T-helper 1 cell treated with Interleukin-12 subunit alpha and Interleukin-12 subunit beta and Interleukin-4 antibody, amounts not matched to agents 30 μg/mL and 1 μg/mL, for 36 hours (primary cell): ENCODE measurements at regions not wholly inside any gene's neighbourhood (a gene's known extent, or its start where the extent isn't known, plus 50 kb on each side); places are given as distances from the start of the nearest gene placed in this dataset.

Experiments used
- H3K27ac Mint-ChIP-seq: one replicate; pipeline ENCODE4 v1.8.0; 2021; ENCODE audit warnings: mild to moderate bottlenecking, mixed read lengths
- H3K27me3 Mint-ChIP-seq: one replicate; pipeline ENCODE4 v1.8.0; 2021; ENCODE audit warnings: low read depth, mixed read lengths
- H3K36me3 Mint-ChIP-seq: one replicate; pipeline ENCODE4 v1.8.0; 2021; ENCODE audit warnings: low read depth, mixed read lengths
- H3K4me1 Mint-ChIP-seq: one replicate; pipeline ENCODE4 v1.8.0; 2021; ENCODE audit warnings: low read depth, mixed read lengths
- H3K4me3 Mint-ChIP-seq: one replicate; pipeline ENCODE4 v1.8.0; 2021; ENCODE audit warnings: mild to moderate bottlenecking, moderate library complexity, mixed read lengths
- H3K9me3 Mint-ChIP-seq: one replicate; pipeline ENCODE4 v1.8.0; 2021; ENCODE audit warnings: mixed read lengths

- Mint-ChIP-seq H3K4me3 (no peak overlapping the region), H3K9me3 (peaks cover 15% of the 10 kb centered on the region), H3K4me1 (no peaks in the 10 kb centered on the region), H3K27ac (no peak overlapping the region), H3K27me3 (peaks cover 35% of the 10 kb centered on the region), H3K36me3 (peaks cover 1% of the 10 kb centered on the region)
These were observed 203.5 kb upstream of the HTR2A start for GRCh38 chr13:47100214-47100853.

DNA sequence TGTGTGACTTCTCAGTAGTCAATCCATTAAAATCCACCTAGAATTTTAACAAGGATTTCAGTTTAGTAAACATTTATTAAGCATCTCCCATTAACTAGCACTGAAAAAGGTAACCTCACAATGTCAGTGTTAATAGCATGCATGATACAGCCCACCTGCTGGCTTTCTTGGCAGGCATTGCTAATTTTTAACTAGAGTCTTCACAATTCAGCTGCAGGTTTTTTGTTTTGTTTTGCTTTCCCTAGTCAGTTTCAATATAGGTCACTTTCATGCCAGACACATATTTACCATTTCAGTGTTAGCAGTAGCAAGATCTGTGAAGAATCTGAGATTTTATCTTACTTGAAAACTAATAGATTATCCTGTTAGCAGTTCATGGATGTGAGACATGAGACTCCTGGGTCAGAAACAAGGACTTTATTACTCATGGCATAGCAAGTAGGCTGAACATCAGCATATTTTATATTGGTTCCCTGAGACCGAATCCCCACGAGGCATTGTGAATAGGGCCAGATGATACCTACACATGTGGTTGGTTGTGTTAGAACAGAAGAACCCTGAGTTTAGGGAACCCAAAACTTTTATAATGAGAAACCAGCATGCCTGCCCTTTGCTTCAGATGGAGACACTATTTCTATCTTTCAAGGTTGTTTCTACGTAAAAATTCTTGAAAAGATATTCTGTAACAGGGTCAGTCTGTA, 198.0 kb upstream of the HTR2A start:
- Mint-ChIP-seq H3K9me3 (no peaks in the 10 kb centered on the region), H3K4me1 (no peaks in the 10 kb centered on the region), H3K36me3 (no peaks in the 10 kb centered on the region), H3K4me3 (no peak overlapping the region), H3K27ac (no peak overlapping the region), H3K27me3 (peaks cover 29% of the 10 kb centered on the region)

DNA sequence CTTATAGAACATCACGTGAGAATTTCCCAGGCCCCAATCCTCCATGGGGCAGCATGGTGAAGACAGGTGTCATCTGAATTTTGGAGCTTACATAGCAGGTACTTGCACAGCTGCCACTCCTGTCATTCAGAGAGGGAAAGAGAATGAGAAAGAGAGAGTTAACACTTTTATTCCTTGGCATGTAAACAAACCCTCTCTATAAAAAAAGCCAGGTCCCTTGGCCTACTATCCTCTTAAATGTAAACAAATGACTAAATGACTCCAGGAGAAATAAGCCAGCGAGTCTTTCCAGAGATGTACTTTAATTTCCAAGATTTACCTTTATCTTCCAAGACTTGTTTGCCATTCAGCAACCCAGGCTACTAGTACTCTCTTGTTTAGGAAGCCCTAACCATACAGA, 195.3 kb upstream of the HTR2A start:
- no peaks in the 10 kb centered on the region for H3K4me1 Mint-ChIP-seq
- no peaks in the 10 kb centered on the region for H3K36me3 Mint-ChIP-seq
- no peak overlapping the region for H3K4me3 Mint-ChIP-seq
- H3K27me3 Mint-ChIP-seq, result peaks cover 16% of the 10 kb centered on the region
- H3K27ac Mint-ChIP-seq, result no peak overlapping the region
- H3K9me3 Mint-ChIP-seq, result no peaks in the 10 kb centered on the region

- Mint-ChIP-seq H3K4me1 (no peaks in the 10 kb centered on the region), H3K4me3 (no peak overlapping the region), H3K27ac (no peak overlapping the region), H3K9me3 (no peaks in the 10 kb centered on the region), H3K36me3 (no peaks in the 10 kb centered on the region), H3K27me3 (peaks cover 5% of the 10 kb centered on the region)
These were observed 191.0 kb upstream of the HTR2A start for GRCh38 chr13:47087841-47088240.

DNA sequence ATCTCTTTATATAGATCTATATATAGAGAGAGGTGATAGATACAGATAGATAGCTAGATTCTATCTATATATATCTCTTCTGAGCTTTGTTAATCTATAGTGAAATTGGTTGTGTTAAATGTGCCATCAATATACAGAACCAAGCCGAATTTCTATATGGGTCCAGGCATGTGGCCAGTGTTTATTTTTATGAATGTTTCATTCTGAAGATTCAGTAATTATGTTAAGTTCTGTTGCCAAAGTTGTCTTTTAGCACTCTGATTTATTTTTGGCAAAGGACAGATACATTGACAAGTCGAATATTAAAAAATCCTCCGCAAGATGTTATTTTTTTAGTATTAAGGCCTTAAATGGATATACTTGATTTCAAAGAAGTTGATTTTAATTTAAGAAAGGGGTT, 190.4 kb upstream of the HTR2A start:
- no peak overlapping the region for H3K4me3 Mint-ChIP-seq

GRCh38 chr13:47085346-47085745, 188.5 kb upstream of the HTR2A start:
- no peaks in the 10 kb centered on the region for H3K9me3 Mint-ChIP-seq
- H3K27ac Mint-ChIP-seq, result no peak overlapping the region
- no peak overlapping the region for H3K4me3 Mint-ChIP-seq
- H3K36me3 Mint-ChIP-seq, result no peaks in the 10 kb centered on the region
- no peaks in the 10 kb centered on the region for H3K4me1 Mint-ChIP-seq
- H3K27me3 Mint-ChIP-seq, result peaks cover 4% of the 10 kb centered on the region

More for the DNA sequence above, 190.4 kb upstream of the HTR2A start:
- Mint-ChIP-seq H3K9me3 (no peaks in the 10 kb centered on the region), H3K36me3 (no peaks in the 10 kb centered on the region), H3K27me3 (peaks cover 4% of the 10 kb centered on the region), H3K4me1 (no peaks in the 10 kb centered on the region), H3K27ac (no peak overlapping the region)

- Mint-ChIP-seq H3K27me3 (no peaks in the 10 kb centered on the region), H3K4me1 (no peaks in the 10 kb centered on the region), H3K27ac (no peak overlapping the region), H3K4me3 (no peak overlapping the region), H3K9me3 (no peaks in the 10 kb centered on the region), H3K36me3 (no peaks in the 10 kb centered on the region)
These were observed 185.0 kb upstream of the HTR2A start for GRCh38 chr13:47081850-47082249.

DNA sequence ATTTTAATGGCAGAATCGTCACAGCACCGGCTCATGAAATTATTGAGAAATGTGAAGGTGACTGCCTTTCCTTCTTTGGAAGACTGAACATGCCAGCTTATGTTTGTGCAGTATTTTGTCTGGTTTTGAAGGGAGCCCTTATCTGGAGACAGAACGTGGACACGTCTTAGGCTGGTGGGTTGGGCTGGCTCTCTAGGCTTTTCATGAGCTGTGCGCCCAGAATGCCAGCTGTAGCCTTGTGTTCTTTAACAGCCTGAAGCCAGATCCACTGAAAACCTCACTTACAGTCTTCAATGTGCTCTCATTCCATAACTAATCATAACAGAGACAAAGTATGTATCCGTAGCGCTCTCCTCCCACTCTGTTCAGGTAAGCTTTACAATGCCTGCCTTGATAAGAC, 184.4 kb upstream of the HTR2A start:
- H3K4me3 Mint-ChIP-seq, result no peak overlapping the region
- peaks cover 2% of the 10 kb centered on the region for H3K9me3 Mint-ChIP-seq
- no peaks in the 10 kb centered on the region for H3K4me1 Mint-ChIP-seq
- no peaks in the 10 kb centered on the region for H3K27me3 Mint-ChIP-seq
- no peaks in the 10 kb centered on the region for H3K36me3 Mint-ChIP-seq
- no peak overlapping the region for H3K27ac Mint-ChIP-seq

DNA sequence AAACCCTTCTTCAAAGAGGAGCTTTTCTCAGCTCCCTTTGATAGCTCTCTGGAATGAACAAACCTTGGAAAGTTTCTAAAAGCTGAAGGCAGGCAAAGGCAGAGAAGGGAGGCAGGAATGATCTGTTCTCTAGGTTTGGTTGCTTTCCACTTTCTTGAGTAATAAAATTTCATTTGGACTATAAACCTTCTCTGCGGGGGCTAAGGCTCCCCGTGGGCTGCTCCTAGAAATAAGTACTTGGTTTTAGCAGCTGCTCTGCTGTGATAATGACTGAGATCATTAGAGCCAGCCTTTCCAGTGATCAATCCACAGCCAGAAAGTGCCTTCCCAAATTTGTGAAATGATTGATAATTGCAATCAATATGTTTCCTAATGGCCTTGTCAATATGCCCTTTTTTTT, 183.8 kb upstream of the HTR2A start:
- Mint-ChIP-seq H3K27ac (no peak overlapping the region), H3K4me3 (no peak overlapping the region), H3K9me3 (peaks cover 9% of the 10 kb centered on the region), H3K27me3 (no peaks in the 10 kb centered on the region), H3K36me3 (no peaks in the 10 kb centered on the region), H3K4me1 (no peaks in the 10 kb centered on the region)

DNA sequence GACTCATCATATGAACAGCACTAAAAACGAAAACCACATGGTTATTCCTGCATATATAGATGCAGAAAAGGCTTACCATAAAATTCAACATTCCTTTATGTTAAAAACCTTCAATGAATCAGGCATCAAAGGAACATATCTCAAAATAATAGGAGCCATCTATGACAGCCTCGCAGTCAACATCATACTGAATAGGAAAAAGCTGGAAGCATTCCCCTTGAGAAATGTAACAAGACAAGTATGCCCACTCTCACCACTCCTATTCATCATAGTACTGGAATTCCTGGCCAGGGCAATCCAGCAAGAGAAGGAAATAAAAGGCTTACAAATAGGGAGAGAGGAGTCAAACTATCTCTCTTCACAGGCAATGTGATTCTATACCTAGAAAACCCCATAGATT, 179.6 kb upstream of the HTR2A start:
- H3K4me1 Mint-ChIP-seq, result no peaks in the 10 kb centered on the region
- H3K9me3 Mint-ChIP-seq, result peaks cover 28% of the 10 kb centered on the region
- no peaks in the 10 kb centered on the region for H3K27me3 Mint-ChIP-seq
- no peak overlapping the region for H3K4me3 Mint-ChIP-seq
- H3K36me3 Mint-ChIP-seq, result no peaks in the 10 kb centered on the region
- H3K27ac Mint-ChIP-seq, result no peak overlapping the region

GRCh38 chr13:47069133-47069532, 172.3 kb upstream of the HTR2A start:
- Mint-ChIP-seq H3K36me3 (no peaks in the 10 kb centered on the region), H3K27ac (no peak overlapping the region), H3K27me3 (peaks cover 5% of the 10 kb centered on the region), H3K9me3 (peaks cover 5% of the 10 kb centered on the region), H3K4me3 (no peak overlapping the region), H3K4me1 (no peaks in the 10 kb centered on the region)

DNA sequence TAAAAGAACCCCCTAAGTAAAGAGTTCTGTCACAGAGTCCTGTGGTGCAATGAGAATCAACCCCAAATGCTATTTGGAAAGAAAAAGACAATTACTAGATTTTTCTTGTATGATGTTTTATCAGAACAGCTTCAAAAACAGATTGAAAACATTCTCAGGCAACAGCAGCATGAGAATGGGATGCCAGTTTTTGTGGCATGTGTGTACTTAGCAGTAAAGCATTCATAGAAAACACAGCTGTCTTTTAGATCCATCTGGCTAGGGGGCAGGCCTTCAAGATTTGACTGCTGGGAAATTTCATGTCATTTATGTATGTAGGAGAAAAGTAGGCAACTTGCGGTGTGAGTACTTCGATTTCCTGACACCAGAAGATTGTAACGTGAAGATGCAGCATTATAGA, 170.5 kb upstream of the HTR2A start:
- Mint-ChIP-seq H3K27me3 (peaks cover 5% of the 10 kb centered on the region), H3K36me3 (no peaks in the 10 kb centered on the region), H3K9me3 (peaks cover 7% of the 10 kb centered on the region), H3K4me1 (no peaks in the 10 kb centered on the region), H3K27ac (no peak overlapping the region), H3K4me3 (no peak overlapping the region)

GRCh38 chr13:47066226-47066625, 169.4 kb upstream of the HTR2A start:
- Mint-ChIP-seq H3K4me1 (no peaks in the 10 kb centered on the region), H3K36me3 (no peaks in the 10 kb centered on the region), H3K27me3 (peaks cover 5% of the 10 kb centered on the region), H3K4me3 (no peak overlapping the region), H3K9me3 (peaks cover 12% of the 10 kb centered on the region), H3K27ac (no peak overlapping the region)

DNA sequence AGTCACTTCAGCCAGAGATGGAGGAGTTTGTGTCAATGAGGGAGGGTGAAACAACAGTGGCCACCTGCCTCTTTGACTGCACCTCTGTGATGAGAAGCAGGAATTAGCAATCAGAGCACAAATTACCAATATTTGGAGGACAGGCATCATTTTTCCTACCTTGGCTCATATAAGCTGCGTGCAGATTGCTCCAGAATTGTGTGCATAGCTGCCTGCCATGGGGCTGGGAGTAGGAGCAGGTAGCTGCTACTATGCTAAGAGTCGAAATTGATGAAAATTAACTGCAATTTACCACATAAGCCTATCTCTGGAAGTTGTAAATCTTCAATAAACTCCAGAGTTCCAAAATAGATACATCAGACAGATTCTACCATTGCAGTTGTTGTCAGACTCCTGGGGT, 167.5 kb upstream of the HTR2A start:
- Mint-ChIP-seq H3K9me3 (peaks cover 18% of the 10 kb centered on the region), H3K27me3 (peaks cover 5% of the 10 kb centered on the region)

GRCh38 chr13:47049276-47049989, 152.6 kb upstream of the HTR2A start:
- Mint-ChIP-seq H3K27me3 (peaks cover 4% of the 10 kb centered on the region), H3K36me3 (no peaks in the 10 kb centered on the region), H3K27ac (no peak overlapping the region), H3K9me3 (no peaks in the 10 kb centered on the region), H3K4me3 (no peak overlapping the region), H3K4me1 (no peaks in the 10 kb centered on the region)

More for the DNA sequence above, 167.5 kb upstream of the HTR2A start:
- Mint-ChIP-seq H3K4me3 (no peak overlapping the region), H3K27ac (no peak overlapping the region), H3K36me3 (no peaks in the 10 kb centered on the region), H3K4me1 (no peaks in the 10 kb centered on the region)
